Nucleus accumbens (tissue), 56 donors: ENCODE measurements at regions not wholly inside any gene's neighbourhood (a gene's known extent, or its start where the extent isn't known, plus 50 kb on each side); places are given as distances from the start of the nearest gene placed in this dataset.
"Not testable (repeated sequence)": the region's sequence is repeated elsewhere in the genome, so short reads cannot be mapped to it uniquely, and the experiment has no call there.

Experiments used
- DNase-seq, 56 donors: peaks; one replicate each; lab custom pipeline; 2025; lab: John Stamatoyannopoulos, UW

GRCh38 chr1:47491341-47491753 lies 53.5 kb downstream of the FOXD2 start:
- DNase-seq = peak in 1 of 56 donors; percentile 2

DNA sequence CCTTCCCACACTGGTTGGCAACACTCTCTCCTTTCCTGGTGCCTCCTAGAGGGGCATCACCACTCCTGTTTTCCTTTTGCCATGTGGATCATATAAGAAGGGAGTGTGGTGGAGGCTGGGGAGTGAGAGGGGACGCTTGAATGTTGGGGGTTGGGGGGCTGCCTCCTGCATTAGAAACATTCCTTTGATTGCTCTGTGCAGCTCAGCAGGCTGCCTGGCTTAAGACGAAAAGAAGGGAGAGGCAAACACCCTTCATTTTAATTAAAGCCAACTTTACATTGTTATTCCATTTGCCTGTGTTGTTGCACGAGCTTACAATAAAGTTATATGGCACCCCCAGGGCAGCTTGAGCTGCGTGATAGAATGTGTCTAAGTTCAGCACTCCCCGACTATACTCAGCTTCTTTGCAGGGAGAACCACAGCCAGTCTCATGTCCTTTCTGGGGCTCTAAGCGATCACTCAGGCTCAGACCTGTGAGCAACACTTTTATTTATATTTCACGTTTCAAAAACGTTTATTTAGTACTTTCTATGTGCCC lies 57.4 kb downstream of the FOXD2 start:
- DNase-seq = no peak

- no peak for DNase-seq
Observed at GRCh38 chr1:47498551-47498950, 60.7 kb downstream of the FOXD2 start.

DNA sequence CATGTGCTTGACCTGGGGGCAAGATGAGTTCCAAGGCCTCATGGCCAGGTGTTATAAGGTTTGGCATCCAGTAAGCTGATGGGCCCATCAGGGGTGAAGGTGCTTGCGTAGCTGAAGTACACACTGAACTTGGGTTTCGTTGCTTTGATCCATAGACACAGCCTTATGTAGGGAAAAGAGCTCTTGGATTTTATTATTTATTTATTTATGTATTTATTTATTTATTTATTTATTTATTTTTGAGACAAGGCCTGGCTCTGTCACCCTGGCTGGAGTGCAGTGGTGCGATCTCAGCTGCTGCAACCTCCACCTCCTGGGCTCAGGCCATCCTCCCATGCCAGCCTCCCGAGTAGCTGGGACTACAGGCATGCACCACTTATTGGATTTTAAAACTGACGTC lies 63.2 kb downstream of the FOXD2 start:
- no peak for DNase-seq

- no peak for DNase-seq
Observed at GRCh38 chr1:47502746-47503370, 65.0 kb downstream of the FOXD2 start.

DNA sequence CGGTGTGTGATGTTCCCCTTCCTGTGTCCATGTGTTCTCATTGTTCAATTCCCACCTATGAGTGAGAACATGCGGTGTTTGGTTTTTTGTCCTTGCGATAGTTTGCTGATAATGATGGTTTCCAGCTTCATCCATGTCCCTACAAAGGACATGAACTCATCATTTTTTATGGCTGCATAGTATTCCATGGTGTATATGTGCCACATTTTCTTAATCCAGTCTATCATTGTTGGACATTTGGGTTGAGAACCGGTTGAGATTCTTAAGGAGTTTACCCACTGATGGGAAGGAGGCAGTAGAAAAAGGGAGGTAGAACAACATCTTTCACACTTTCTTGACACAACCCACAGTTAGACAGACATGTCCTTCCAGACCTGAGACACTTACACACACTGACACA lies 67.0 kb downstream of the FOXD2 start:
- not testable (repeated sequence) for DNase-seq

DNA sequence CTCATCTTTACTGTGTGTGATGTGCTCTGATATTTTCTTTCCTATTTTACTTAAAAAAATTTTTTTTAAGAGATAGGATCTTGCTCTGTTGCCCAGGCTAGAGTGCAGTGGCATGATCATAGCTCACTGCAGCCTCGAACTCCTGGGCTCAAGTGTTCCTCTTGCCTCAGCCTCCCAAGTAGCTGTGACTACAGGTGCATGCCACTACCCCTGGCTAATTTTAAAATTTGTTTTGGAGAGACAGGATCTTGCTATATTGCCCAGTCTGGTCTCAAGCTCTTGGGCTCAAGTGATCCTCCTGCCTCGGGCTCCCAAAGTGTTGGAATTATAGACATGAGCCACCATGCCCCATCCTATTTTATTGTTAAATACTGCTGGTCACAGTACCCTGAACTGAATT lies 67.4 kb downstream of the FOXD2 start:
- DNase-seq = no peak

- DNase-seq = no peak
Observed at GRCh38 chr1:47506053-47506452, 68.2 kb downstream of the FOXD2 start.

DNA sequence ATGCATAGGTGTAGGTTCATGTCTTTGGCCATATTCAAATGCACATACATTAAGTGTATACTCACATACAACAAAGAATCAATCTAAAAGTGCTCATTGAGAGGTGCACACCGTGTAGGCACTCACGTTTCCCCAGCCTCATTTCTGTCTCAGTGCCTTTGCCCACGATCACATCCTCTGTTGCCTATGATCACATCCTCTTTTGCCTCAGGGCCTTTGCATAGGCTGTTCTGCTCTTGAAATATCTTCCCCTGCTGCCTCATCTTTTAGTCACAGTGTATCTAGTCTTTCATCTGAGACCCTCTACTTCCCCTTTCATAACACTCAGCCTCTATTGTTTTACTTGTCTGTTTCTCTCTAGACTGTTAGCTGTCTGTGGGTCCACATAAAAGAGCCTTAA lies 69.3 kb downstream of the FOXD2 start:
- DNase-seq = no peak

GRCh38 chr1:47507881-47508701 lies 70.2 kb downstream of the FOXD2 start:
- peak in 4 of 56 donors; percentile 1 to 41 (median 6) for DNase-seq

- DNase-seq = no peak
Observed at GRCh38 chr1:47508702-47509431, 71.0 kb downstream of the FOXD2 start.

DNA sequence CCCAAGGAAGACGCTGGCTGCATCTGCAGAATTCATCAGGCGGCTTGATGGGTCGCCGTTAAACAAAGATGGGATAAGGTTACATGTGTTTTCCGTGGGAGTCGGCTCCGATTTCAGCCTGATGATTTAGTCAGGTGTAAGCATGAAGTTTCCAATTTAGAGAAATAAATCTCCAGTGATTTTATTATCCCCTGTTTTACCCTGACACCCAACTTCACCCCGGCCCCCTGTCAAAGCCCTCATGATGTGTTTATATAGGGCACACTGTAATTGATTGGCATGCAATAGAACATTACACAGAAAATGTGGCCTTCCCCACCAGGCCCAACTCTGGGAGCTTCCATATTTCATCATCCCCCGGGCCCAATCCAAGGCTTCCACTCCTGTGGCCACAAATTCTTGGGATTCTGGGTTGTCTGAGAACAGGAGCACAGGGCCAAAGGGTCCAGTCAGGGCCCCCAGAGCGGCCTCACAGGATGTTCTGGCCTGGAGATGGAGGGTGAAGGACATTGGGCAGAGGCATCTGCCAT lies 72.5 kb downstream of the FOXD2 start:
- DNase-seq = no peak

- no peak for DNase-seq
Observed at GRCh38 chr1:47511825-47512224, 74.0 kb downstream of the FOXD2 start.

DNA sequence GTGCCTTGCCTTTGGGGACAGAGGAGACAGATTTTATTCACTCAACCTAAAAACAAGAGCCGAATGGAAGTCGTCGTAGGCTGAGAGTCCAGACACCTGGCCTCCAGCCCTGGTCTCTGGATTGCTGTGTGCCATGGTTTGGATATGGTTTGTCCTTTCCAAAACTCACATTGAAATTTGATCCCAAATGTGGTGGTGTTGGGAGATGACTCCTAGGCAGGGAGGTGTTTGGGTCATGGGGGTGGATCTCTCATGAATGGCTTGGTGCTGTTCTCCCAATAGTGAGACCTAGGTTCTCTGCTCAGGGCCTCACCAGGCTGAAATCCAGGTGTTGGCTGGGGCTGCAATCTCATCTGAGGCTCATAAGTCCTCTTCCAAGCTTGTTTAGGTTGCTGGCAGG lies 75.5 kb downstream of the FOXD2 start:
- DNase-seq = no peak

- DNase-seq = no peak
Observed at GRCh38 chr1:47514229-47514628, 76.4 kb downstream of the FOXD2 start.

- no peak for DNase-seq
Observed at GRCh38 chr1:47515164-47515789, 77.4 kb downstream of the FOXD2 start.

DNA sequence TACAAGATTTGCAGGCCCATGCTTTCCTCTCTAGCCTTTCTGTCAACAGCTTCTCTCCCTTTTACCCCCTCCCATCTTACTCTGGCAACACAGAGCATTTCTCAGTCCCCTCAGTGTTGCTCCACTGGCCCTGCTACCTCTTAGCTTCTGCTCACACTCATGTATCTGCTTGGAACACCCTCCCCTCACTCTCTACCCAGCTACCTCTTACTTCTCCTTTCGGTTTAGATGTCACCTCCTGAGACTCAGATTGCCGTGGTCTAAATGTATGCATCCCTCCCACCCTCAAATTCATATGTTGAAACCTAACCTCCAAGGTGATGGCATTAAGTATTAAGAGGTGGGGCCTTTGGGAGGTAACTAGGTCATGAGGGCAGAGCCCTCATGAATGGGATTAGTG lies 80.1 kb downstream of the FOXD2 start:
- DNase-seq = no peak

DNA sequence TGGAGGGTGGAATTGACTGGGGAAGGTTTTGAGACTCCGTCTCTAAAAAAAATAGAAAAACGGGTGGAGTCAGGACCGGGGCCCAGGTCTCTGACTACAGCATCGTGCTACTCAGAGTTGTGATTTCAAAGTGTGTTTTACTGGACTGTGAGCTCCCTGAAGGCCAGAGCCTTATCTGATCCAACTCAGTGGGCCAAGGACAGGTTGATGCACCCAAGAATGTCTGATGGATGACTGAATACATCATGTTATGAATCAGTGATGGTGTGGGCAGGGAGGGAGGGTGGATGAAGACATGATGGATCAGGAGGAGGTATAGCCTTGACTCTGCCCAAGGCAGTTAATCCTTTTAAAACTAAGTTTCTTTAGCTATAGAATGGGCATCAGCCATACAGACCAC lies 81.6 kb downstream of the FOXD2 start:
- no peak for DNase-seq

DNA sequence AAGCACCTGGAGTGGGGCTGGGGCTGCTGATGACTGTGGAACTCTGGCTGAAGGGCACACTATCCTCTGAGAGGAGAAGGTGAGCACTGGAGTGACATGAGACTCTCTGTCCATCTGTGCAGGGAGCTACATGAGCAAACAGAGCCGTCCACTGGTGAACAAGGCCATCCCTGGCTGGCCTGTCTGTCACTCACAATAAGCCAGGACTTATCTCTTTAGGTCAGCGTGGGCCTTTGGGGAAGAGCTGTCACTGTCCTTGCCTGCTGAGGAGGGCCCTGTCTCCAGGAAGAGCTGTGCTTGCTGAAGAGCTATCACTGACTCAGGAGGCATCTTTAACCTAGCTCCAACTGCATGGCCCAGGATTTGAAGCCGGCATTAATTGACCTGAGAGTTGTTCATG lies 82.1 kb downstream of the FOXD2 start:
- no peak for DNase-seq

GRCh38 chr1:47521034-47521881 lies 83.4 kb downstream of the FOXD2 start:
- no peak for DNase-seq
